8988T (cell line): ENCODE measurements at regions not wholly inside any gene's neighbourhood (a gene's known extent, or its start where the extent isn't known, plus 50 kb on each side); places are given as distances from the start of the nearest gene placed in this dataset.
A peak's percentile ranks its signal among the peaks of the same experiment; 100 is the strongest.
"Not testable (repeated sequence)": the region's sequence is repeated elsewhere in the genome, so short reads cannot be mapped to it uniquely, and the experiment has no call there.

Experiments used
- DNase-seq: peaks from one replicate; pipeline ENCODE4 v3.0.0; 2011

- no peak for DNase-seq
Measured at GRCh38 chr5:39578887-39579497, 154.2 kb upstream of the DAB2 start.

GRCh38 chr5:39577529-39577928 lies 152.7 kb upstream of the DAB2 start:
- DNase-seq = no peak

- no peak for DNase-seq
Measured at GRCh38 chr5:39570403-39571027, 145.7 kb upstream of the DAB2 start.

- no peak for DNase-seq
Measured at GRCh38 chr5:39569857-39570256, 145.1 kb upstream of the DAB2 start.

- no peak for DNase-seq
Measured at GRCh38 chr5:39566891-39567290, 142.1 kb upstream of the DAB2 start.

- no peak for DNase-seq
Measured at GRCh38 chr5:39566029-39566428, 141.2 kb upstream of the DAB2 start.

- DNase-seq = no peak
Measured at GRCh38 chr5:39561421-39561820, 136.6 kb upstream of the DAB2 start.

- no peak for DNase-seq
Measured at GRCh38 chr5:39560726-39561125, 135.9 kb upstream of the DAB2 start.

- no peak for DNase-seq
Measured at GRCh38 chr5:39559923-39560322, 135.1 kb upstream of the DAB2 start.

GRCh38 chr5:39558541-39558940 lies 133.8 kb upstream of the DAB2 start:
- DNase-seq = no peak

- DNase-seq = no peak
Measured at GRCh38 chr5:39555788-39556187, 131.0 kb upstream of the DAB2 start.

- peak; percentile 22 for DNase-seq
Measured at GRCh38 chr5:39547553-39548154, 122.9 kb upstream of the DAB2 start.

- no peak for DNase-seq
Measured at GRCh38 chr5:39544941-39545340, 120.2 kb upstream of the DAB2 start.

- DNase-seq = no peak
Measured at GRCh38 chr5:39543335-39543734, 118.6 kb upstream of the DAB2 start.

- no peak for DNase-seq
Measured at GRCh38 chr5:39542511-39543285, 117.9 kb upstream of the DAB2 start.

GRCh38 chr5:39541920-39542319 lies 117.1 kb upstream of the DAB2 start:
- no peak for DNase-seq

GRCh38 chr5:39539470-39539869 lies 114.7 kb upstream of the DAB2 start:
- no peak for DNase-seq

- no peak for DNase-seq
Measured at GRCh38 chr5:39534690-39535089, 109.9 kb upstream of the DAB2 start.

- no peak for DNase-seq
Measured at GRCh38 chr5:39533749-39534148, 109.0 kb upstream of the DAB2 start.

GRCh38 chr5:39532511-39532910 lies 107.7 kb upstream of the DAB2 start:
- DNase-seq = no peak

GRCh38 chr5:39531306-39531705 lies 106.5 kb upstream of the DAB2 start:
- no peak for DNase-seq

- no peak for DNase-seq
Measured at GRCh38 chr5:39526914-39527477, 102.2 kb upstream of the DAB2 start.

GRCh38 chr5:39525781-39526180 lies 101.0 kb upstream of the DAB2 start:
- not testable (repeated sequence) for DNase-seq

- DNase-seq = no peak
Measured at GRCh38 chr5:39525271-39525670, 100.5 kb upstream of the DAB2 start.
